HG03432 (cell line): ENCODE measurements at regions not wholly inside any gene's neighbourhood (a gene's known extent, or its start where the extent isn't known, plus 50 kb on each side); places are given as distances from the start of the nearest gene placed in this dataset.

Experiments used
- ATAC-seq: cut with Tn5 transposase; IDR thresholded peaks from one replicate; pipeline ENCODE4 v1.9.1; 2021; ENCODE audit warnings: mild to moderate bottlenecking, moderate library complexity; ENCODE audit not compliant: unreplicated experiment

- no peak for ATAC-seq
Measured at GRCh38 chr12:104863296-104863948, 94.7 kb downstream of the SLC41A2 start.

DNA sequence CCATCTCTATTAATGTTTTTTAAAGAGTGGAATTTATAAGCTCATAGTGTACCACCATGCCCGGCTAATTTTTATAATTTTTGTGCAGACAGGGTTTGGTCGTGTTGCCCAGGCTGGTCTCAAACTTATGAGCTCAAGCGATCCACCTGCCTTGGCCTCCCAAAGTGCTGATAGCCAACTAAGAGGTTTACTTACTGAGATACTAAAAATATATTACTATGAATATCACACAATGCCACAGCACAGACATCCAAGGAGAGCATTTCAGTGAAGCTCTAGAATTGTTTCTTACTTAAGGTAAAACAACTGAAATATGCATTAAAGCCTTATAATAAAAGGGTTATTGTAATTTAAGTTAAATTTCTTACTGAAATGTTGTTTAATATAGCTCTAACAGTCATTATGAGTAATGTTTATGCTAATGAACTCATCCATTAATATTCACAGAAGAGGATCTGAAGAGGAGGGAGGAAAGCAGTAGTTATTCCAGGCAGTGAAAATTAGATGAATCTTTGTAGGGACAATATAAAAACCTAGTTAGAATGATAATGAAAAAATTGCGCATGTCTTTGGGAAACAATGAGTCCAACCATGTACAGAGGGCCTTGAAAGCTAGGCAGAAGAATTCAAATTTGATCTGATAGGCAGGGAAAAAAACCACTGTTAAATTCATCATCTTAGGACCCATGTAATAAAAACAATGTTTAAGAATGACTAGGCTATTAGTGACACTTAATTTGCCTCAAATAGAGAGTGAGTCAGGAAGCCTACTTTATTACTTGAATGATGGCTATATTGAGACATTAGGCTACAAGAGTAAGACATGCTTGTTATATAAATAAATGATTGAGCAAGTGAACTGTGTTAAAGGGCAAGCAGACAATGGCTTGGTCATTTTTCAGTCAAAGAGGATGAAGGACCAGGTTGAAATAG, 99.2 kb downstream of the SLC41A2 start:
- no peak for ATAC-seq

- no peak for ATAC-seq
Measured at GRCh38 chr12:104856531-104856930, 101.6 kb downstream of the SLC41A2 start.

DNA sequence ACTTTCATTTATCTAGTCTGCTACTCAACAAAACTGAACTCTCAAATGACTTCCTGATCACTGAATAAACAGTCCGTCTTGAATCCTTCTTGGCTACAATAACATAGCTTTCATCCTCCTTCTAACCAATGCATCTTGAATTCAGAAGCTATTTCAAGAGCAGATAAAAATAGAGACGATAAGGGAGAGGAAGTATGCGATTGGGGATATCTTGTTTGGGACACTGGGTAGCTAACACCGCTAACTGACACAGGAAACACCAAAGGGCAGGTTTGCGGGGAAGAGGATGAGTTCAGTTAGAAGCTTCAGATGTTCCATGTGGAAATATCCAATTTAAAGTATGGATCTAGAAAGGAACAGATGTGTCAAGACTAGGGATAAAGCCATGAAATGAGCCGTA, 102.5 kb downstream of the SLC41A2 start:
- ATAC-seq, result no peak

DNA sequence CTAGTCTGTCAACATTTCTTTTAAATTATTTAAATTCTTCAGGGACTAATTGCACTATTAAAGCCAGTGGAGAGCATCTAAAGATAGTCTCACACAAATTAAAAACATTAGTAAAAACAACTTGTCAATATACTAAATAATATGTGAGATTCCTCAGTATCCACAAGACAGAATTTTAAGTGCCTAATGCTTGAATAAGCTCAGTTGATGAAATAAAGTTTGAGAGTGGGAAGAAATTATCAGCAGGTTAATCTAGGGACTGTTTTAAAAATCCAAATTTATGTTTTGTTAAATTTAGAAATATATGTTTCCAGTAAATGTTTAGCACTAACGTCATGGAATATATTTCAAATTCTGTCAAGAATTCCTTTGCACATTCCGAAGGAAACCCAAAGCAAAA, 105.2 kb downstream of the SLC41A2 start:
- no peak for ATAC-seq

DNA sequence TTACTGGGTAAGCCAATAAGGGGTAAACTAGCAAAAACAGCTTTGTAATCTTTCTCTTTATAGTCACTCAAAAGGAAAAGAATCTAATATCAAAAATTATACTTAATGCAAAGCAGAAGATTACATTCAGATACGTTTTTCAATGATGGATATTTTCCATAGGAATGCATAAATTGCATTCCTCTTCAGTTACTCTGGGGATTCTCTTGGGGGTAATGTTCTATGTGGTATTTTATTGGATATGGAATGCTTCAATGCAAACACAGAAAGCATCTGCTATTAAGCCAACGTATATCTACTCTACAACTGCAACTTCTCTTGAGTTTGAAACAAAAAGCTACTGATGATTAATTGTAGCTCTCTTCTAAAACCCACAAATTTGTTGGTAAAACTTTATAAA, 106.0 kb downstream of the SLC41A2 start:
- no peak for ATAC-seq

GRCh38 chr12:104850781-104851180, 107.3 kb downstream of the SLC41A2 start:
- ATAC-seq, result no peak

DNA sequence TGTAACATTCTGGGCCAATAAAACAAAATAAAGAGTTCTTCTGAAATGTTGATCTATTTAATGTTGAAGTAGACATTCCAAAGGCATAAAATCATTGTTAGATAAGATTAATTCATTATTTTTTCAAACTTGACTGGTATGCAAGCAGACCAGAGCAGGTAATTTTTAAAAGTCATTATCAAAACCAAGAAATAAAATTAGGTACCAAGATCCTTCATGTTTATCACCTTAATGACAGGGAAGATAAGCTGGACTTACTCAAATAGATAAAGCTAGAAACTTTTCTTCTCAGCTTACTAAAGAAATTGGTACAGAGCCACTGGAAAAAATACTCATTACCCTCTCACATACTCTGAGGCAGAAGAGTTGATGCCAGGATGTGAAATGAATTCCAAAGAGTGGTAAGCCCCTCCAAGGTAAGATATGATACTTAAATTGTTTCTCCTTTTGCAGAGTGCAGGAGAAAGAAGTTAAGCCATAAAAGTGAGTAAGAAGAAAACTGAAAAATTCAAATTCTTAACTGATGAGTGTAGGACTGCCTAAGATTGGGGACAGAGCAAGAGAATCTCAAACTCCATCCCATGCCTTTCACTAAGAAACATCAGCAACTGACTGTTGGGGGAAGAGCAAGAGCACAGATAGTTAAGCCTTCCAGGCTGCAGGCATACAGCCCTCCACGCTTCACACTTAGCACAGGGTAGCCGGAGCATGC, 111.9 kb downstream of the SLC41A2 start:
- no peak for ATAC-seq

DNA sequence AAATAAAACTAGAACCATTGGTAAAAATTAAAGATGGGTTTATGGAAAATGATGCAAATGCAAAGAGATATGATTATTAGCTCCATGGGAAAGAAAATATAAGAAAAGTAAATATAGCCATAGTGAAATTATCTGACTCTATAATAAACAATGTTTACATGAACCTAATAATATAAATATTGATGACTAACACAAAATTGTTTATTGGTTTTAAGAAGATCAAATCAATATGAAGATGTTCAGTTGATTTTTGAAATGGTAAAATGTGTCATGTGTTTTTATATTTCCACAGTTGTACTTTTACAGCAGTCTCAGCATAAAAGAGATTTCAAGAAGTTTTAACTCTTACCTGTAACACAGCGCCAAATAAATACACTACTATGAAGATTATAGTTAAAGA, 114.0 kb downstream of the SLC41A2 start:
- no peak for ATAC-seq

DNA sequence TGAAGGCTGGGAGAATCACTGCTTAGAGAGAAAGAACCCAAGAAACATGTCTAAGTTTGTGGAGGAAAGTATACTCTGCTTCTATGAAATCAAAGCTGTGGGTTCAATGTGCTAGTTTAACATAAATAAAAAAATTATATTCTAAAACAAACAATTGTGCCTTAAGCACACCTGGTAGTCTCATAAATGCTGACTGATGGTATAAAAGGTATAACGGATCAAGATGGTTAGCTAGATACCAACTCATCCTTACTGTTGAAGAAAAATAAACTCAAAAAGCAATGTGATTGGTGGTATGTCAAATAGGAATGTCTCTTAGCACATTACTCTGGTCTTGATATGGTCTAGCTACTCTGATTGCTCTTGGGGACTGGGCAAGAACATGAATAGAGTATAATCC, 117.8 kb downstream of the SLC41A2 start:
- ATAC-seq, result no peak

DNA sequence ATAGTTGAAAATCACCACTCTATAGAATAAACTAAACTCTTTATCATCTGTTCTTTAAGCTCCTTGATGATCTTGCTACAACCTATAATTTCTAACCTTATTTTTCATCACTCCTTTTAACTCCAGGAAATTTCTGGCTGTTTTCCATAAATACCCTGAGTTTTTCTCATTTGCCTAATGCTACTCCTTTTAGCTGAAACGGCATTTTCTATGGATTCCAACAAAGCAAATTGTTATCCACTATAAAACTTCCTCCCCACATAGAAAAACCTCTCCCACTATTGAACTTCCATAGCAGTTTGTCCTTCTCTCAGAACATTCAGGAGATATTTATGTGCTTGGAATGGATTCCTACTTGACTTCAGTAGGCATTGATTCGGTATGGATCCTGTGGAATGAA, 122.8 kb downstream of the SLC41A2 start:
- ATAC-seq, result no peak

DNA sequence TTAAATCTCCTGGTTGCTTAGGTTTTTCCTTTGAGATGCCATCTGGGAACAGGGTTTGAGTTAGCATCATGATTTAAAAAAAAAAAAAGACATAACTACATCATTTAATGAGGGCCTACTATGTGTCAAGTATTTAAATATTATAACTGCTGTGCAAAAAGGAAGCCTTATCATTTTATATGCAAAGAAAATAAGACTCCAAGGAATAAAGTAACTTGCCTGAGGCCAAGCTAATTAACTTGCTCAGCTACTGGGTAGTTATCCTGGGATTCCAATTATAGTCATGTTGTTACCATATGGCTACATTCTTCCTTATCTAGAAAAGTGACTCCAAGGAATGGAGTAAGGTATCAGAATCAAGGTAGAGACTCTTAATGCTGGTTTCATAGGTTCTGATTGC, 123.5 kb downstream of the SLC41A2 start:
- ATAC-seq, result no peak

- ATAC-seq, result no peak
Measured at GRCh38 chr12:104833756-104834155, 124.3 kb downstream of the SLC41A2 start.

DNA sequence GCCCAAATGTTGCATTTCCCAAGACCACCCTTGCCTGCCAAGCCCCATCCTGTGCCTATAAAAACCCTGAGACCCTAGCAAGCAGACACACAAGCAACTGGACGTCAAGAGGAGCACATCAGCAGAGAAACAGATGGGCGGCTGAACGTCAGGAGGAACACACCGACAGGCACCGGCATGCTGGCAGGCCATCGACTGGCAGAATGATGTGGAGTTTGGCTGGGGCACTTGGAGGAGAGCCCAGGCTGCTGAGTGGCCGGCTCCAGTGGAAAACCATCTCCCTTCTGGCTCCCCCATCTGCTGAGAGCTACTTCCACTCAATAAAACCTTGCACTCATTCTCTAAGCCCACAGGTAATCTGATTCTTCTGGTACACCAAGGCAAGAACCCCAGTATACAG, 130.1 kb downstream of the SLC41A2 start:
- no peak for ATAC-seq

DNA sequence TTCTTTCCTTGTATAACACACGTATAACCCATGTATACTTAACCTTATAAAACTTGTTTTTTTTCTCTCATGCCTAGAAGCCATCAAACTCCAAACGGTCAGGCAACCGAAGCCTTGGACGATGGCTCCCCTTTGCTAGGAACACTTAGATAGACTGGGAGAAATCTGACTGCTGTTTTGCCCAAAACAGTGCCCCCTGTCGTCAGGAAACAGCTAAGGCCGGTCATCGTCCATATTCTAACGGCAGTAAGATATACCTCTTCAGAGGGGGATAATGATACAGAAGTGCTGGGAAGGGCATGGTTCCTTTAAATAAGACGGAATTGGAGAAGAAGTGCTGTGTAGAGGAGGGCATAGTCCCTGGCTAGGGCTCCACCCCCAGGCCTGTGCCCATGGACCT, 130.5 kb downstream of the SLC41A2 start:
- no peak for ATAC-seq

- ATAC-seq, result no peak
Measured at GRCh38 chr12:104825408-104825807, 132.7 kb downstream of the SLC41A2 start.

- no peak for ATAC-seq
Measured at GRCh38 chr12:104823985-104824461, 134.1 kb downstream of the SLC41A2 start.

DNA sequence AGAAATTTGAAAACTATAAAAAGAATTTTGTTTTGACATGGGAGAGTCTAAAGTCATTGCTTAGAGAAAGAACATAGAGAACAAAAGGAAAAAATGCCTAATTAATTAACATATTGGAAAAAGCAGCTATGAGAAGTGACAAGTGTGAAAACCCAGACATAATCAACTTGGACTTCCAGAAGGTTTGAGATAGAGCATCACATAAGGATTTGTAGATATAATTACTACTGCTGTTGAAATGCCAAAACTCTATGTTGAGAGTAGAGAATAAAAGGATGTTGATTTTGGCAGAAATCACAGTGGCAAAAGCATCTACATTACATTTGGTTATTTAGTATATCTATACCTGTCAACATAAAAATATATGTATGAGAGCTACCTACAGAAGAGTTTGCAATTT, 135.1 kb downstream of the SLC41A2 start:
- ATAC-seq, result no peak

DNA sequence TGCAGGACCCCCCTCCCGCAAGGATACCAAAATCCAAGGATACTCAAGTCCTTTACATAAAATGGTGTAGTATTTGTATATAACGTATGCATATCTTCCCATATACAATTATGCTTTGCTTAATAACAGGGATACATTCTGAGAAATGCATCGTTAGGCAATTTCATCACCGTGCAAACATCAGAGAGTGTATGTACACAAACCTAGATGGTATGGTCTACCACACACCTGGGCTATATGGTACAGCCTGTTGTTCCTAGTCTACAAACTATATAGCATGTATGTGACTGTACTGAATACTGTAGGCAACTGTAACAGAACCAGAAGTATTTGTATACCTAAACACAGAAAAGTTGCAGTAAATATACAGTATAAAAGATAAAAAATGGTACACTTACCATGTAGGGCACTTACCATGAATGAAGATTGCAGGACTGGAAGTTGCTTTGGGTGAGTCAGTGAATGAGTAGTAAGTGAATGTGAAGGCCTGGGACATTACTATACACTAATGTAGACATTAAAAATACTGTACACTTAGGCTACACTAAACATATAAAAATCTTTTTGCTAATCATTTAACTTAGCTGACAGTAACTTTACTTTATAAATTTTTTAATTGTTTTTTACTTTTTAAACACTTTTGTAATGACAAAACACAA, 141.1 kb downstream of the SLC41A2 start:
- ATAC-seq, result no peak

- no peak for ATAC-seq
Measured at GRCh38 chr12:104815935-104816334, 142.2 kb downstream of the SLC41A2 start.

DNA sequence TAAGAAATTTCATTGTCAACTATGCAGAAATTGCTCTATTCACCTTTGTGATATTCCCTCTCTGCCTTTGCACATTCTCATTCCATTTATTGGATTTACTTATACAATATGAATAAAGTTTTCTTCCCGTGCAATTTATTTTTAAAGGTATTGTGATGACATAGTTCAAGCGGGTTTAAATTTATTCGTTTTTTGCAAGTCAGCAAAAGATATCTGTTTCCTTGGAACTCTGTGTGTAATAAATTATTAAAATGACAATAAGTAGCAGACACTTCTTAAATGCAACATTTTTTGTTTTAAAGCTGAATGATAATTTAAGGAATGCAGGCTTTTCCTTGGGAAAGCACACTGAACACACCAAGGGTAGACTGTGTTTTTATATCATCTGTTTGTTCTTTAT, 143.1 kb downstream of the SLC41A2 start:
- ATAC-seq, result no peak
